Bronchial epithelial cell (primary cell): ENCODE measurements at regions not wholly inside any gene's neighbourhood (a gene's known extent, or its start where the extent isn't known, plus 50 kb on each side); places are given as distances from the start of the nearest gene placed in this dataset.

Source experiments
- DNase-seq: peaks from one replicate; pipeline ENCODE4 v3.0.0-alpha.2; 2010; ENCODE audit warnings: low read depth
- FAIRE-seq: peaks from 2 replicates; lab custom pipeline; 2011; peaks lifted over from hg19 to GRCh38; lab: Jason Lieb, UNC
- H3K27me3 ChIP-seq: 2 replicates; pipeline ENCODE4 v1.5.1; 2011; ENCODE audit warnings: low read length; ENCODE audit not compliant: control insufficient read depth, insufficient read depth
- H3K36me3 ChIP-seq: 2 replicates; pipeline ENCODE4 v1.5.1; 2011; ENCODE audit warnings: low read length; ENCODE audit not compliant: control insufficient read depth, insufficient read depth
- H3K4me3 ChIP-seq: 2 replicates; pipeline ENCODE4 v1.5.1; 2011; ENCODE audit warnings: mild to moderate bottlenecking, low read depth, low read length, control low read depth
- TF ChIP-seq, protein P1 (sequence below): IDR thresholded peaks from 2 replicates; pipeline ENCODE4 v1.5.1; 2011; ENCODE audit warnings: mild to moderate bottlenecking, moderate library complexity, low read length, control low read depth, inconsistent platforms; ENCODE audit not compliant: insufficient read depth, severe bottlenecking

DNA sequence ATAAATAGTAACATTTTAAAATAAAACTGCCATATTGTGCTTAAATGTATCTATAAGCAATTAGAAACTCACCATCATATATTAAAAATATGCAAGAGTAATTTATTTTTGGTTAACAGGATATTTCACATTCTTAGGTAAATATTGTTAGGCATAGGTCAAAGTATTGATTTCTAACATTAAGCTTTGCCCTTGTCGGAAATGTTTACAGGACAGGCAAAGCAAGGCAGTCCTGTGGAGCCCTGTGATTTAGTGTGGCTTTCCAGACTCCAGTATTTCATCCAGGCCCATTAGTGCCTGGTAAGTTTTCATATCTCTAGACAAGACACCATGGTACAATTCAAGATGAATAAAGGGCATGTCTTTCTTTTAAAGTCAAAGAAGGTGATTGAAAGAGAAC, 114.9 kb upstream of the LARGE1 start:
- TF ChIP-seq, protein P1, sequence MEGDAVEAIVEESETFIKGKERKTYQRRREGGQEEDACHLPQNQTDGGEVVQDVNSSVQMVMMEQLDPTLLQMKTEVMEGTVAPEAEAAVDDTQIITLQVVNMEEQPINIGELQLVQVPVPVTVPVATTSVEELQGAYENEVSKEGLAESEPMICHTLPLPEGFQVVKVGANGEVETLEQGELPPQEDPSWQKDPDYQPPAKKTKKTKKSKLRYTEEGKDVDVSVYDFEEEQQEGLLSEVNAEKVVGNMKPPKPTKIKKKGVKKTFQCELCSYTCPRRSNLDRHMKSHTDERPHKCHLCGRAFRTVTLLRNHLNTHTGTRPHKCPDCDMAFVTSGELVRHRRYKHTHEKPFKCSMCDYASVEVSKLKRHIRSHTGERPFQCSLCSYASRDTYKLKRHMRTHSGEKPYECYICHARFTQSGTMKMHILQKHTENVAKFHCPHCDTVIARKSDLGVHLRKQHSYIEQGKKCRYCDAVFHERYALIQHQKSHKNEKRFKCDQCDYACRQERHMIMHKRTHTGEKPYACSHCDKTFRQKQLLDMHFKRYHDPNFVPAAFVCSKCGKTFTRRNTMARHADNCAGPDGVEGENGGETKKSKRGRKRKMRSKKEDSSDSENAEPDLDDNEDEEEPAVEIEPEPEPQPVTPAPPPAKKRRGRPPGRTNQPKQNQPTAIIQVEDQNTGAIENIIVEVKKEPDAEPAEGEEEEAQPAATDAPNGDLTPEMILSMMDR = no peak
- Histone ChIP-seq H3K36me3 (no peaks in the 10 kb centered on the region), H3K4me3 (no peak overlapping the region), H3K27me3 (no peaks in the 10 kb centered on the region)
- FAIRE-seq = no peak
- no peak for DNase-seq

DNA sequence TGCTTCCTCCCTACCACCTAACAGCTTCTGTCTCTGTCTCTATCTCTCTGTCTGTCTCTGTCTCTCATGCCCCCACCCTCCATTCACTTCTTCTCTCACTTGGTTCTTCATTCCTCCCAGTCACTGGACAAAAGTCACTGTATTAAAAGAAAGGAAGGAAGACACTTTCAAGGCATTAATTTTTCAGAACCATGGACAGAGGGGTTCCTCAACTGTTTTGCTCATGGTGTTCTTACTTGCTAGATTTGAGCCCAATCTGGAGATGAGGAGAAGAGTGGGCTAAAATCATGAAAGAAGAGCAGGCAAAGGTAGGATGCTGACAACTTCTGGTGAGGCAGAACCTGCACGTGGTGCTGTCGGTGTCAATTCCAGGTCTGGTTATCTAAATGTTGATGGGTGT, 116.7 kb upstream of the LARGE1 start:
- DNase-seq = no peak
- H3K36me3 ChIP-seq = no peaks in the 10 kb centered on the region
- FAIRE-seq = no peak
- H3K4me3 ChIP-seq = no peak overlapping the region
- H3K27me3 ChIP-seq = no peaks in the 10 kb centered on the region
- TF ChIP-seq, protein P1 = no peak

DNA sequence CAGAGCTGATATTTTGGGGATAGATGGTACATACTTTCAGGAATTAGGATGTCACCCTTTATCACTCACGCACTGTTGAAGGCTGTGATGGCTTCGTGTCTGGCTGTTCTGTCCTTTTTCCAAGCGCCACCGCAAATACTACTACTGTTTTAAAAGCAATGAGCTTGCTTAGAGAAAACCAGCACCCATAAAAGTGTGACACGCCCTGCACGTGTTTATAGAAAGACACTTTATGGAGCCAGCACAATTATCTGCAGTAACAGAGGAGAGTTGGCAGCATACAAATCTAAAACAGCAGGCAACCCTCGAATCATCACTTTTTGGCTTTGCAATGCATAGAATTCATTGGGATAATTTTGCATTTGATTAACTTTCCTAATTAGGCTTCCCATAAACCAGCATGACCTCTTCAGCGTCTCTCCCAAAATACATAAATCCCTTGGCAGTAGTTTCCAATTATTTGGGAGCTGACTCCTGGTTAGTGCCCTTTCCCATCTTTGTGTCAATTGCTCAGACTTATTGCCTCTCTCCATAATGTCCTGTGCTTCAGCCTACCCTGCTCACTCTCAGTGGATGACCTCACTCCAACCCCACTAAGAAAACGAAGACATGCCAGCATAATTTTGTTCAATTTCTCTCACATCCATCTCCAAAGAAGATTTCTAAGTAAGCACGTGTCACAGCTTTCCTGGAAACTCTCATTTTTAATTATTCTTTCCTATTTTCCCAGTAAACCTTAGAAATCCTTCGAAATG, 118.7 kb upstream of the LARGE1 start:
- Histone ChIP-seq H3K27me3 (no peaks in the 10 kb centered on the region), H3K4me3 (no peak overlapping the region), H3K36me3 (no peaks in the 10 kb centered on the region)
- FAIRE-seq = no peak
- TF ChIP-seq, protein P1 = no peak
- DNase-seq = no peak

DNA sequence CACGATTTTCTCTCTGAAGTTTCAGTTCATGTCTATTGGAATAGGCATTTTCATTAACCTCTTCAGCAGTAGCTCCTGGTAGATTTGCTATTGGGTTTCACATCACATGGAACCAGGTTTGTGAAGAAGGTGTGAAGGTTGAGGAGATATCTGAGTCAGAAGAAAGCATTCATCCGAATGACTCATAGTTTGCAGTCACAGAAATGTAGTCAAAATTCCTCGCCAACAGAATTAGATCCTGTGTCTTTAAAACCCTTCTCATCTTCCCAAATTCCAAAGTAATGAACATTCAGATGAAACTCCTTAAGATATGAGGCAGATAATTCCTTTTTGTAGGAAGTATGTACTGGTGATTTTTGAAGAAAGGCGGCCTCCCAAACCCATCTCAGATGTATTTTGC, 125.0 kb upstream of the LARGE1 start:
- Histone ChIP-seq H3K27me3 (no peaks in the 10 kb centered on the region), H3K36me3 (no peaks in the 10 kb centered on the region), H3K4me3 (no peak overlapping the region)
- FAIRE-seq = no peak
- TF ChIP-seq, protein P1 = no peak
- no peak for DNase-seq

DNA sequence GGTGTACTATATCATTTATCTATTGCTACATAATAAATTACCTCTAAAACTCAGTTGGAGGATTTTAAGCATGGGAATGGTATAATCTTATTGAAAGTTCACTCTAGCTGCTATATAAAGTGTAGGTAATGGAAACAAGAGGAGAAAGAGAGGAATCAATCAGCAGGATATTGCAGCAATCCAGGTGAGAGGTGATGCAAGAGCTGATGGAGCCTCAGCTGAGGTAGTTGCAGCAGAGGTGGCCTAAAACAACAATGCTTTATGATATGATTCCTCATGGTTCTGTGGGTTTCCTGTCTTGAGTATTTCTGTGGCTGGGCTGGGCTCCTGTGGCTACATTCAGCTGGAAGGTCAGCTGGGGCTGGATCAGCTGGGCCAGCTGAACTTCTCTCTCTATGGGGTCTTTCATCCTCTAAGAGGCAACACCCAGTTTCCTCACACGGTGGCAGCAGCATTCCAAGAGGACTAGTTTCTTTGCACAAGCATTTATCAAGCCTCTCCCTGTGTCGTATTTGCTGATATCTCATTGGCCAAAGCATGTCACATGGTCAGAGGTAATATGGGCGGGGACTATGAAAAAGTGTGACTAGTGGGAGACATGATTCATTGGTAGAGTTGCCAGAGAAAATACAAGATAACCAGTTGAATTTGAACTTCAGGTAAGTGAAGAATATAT, 135.4 kb upstream of the LARGE1 start:
- Histone ChIP-seq H3K4me3 (no peak overlapping the region), H3K27me3 (no peaks in the 10 kb centered on the region), H3K36me3 (no peaks in the 10 kb centered on the region)
- TF ChIP-seq, protein P1 = no peak
- FAIRE-seq (no peak), DNase-seq (peak; percentile 26)
